Islet of Langerhans (tissue), 1 donor: ENCODE measurements at regions not wholly inside any gene's neighbourhood (a gene's known extent, or its start where the extent isn't known, plus 50 kb on each side); places are given as distances from the start of the nearest gene placed in this dataset.
"Not testable (repeated sequence)": the region's sequence is repeated elsewhere in the genome, so short reads cannot be mapped to it uniquely, and the experiment has no call there.

Experiments
- FAIRE-seq: peaks from one replicate; lab custom pipeline; 2011; peaks lifted over from hg19 to GRCh38; lab: Jason Lieb, UNC

GRCh38 chr3:34065901-34066300 lies 267.5 kb downstream of the PDCD6IP start:
- FAIRE-seq, result no peak

- no peak for FAIRE-seq
These were observed 267.9 kb downstream of the PDCD6IP start for GRCh38 chr3:34066328-34066727.

DNA sequence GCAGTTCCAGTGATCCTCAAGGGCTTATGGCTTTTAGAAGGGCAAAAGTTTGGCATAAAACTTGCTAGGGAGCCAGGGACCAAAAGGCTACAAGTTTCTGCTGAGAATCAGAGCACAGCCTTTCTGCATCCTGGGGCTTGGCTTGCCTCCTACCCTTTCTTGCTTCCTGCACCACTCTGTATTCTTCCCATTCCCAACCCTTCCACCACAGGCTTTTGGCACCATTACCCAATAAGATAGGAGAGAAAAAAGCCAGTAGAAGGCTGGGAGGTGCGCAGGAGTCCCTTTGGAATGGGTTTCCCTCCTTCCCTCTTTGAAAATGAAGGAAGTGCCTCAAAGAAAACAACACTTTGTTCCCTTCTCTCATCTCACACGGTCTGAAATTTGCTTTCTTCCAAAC lies 268.6 kb downstream of the PDCD6IP start:
- no peak for FAIRE-seq

DNA sequence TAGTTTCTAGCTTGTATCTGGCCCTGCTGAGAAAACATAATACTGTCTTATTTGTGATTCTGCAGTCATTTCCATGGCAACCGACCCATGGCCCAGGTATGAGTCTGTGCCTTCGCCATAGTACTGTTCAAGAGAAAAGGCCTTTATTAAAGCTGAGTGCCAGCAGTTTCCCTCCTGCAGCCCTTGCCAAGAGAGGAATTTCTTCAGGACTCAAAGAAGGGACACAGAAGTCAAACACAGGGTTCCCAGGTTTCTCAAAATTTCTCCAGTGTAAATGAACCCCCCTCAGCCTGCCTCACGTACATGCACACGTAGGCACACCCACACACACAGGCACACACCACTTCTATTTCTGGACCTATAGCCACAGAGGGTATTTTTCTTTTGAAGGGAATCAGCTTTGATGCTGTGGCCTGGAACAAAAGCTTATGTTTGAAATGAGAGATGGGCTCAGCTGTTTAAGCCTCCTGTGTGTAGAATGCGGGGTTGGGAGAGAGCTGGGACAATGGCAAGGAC lies 269.2 kb downstream of the PDCD6IP start:
- FAIRE-seq, result no peak

DNA sequence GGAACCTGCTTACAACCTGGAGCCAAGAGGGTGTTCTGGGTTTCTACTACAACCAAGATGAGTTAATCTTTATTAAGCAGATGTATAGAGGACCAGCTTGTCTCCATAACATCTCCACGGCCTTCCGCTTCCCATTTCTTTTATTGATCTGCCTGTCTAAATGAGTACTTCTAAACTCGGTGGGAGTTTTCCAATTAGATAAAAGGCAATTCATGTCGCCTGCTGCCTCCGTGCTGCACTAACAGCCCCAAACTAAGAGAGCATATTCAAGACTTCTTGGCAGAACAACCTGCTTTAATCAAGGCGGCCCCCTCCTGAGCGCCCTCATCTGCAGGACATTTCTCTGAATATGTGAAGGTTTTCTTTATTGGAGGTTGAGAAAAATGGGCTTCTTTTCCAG lies 270.1 kb downstream of the PDCD6IP start:
- no peak for FAIRE-seq

- no peak for FAIRE-seq
These were observed 272.6 kb downstream of the PDCD6IP start for GRCh38 chr3:34070831-34071585.

GRCh38 chr3:34072297-34072696 lies 273.9 kb downstream of the PDCD6IP start:
- FAIRE-seq, result no peak

- FAIRE-seq, result no peak
These were observed 274.7 kb downstream of the PDCD6IP start for GRCh38 chr3:34073111-34073510.

DNA sequence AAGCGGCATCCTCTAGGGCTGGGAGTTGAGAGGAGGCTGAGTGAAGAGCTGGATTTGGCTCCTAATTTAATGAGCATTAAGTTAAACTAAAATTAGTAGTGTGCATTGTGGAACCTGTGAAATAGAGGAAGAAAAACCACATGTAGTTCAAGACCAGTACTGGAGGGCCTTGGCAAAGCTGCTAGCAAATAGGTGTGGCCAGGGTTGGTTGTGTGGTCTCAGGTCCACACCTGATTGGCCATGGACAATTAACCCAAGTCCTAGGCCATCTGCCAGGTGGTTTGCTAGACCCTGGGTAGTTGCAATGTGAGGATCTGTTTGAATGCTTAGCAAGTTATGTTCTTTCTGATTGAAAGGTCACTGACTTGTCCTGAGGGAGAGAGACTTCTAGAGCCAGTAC lies 275.5 kb downstream of the PDCD6IP start:
- no peak for FAIRE-seq

DNA sequence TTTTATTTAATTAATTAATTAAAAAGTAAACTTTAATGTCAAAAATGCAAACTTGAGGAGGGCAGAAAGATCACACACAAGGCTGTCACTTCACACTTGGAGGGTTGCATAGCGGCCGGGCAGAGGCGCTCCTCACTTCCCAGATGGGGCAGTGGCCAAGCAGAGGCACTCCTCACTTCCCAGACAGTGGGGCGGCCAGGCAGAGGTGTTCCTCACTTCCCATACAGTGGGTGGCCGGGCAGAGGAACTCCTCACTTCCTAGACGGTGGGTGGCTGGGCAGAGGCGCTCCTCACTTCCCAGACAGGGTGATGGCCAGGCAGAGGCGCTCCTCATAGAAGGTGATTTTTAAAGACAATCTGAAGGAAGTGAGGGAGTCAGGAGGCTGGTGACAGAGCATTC lies 277.5 kb downstream of the PDCD6IP start:
- no peak for FAIRE-seq

- FAIRE-seq, result no peak
These were observed 279.2 kb downstream of the PDCD6IP start for GRCh38 chr3:34077417-34078195.

- FAIRE-seq, result no peak
These were observed 280.0 kb downstream of the PDCD6IP start for GRCh38 chr3:34078418-34078817.

DNA sequence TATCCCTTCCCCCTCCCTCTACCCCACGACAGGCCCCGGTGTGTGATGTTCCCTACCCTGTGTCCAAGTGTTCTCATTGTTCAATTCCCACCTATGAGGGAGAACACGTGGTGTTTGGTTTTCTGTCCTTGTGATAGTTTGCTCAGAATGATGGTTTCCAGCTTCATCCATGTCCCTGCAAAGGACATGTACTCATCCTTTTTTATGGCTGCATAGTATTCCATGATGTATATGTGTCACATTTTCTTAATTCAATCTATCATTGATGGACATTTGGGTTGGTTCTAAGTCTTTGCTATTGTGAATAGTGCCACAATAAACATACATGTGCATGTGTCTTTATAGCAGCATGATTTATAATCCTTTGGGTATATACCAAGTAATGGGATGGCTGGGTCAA lies 281.4 kb downstream of the PDCD6IP start:
- FAIRE-seq, result not testable (repeated sequence)

GRCh38 chr3:34090379-34090778 lies 291.9 kb downstream of the PDCD6IP start:
- not testable (repeated sequence) for FAIRE-seq

- no peak for FAIRE-seq
These were observed 292.4 kb downstream of the PDCD6IP start for GRCh38 chr3:34090876-34091275.

DNA sequence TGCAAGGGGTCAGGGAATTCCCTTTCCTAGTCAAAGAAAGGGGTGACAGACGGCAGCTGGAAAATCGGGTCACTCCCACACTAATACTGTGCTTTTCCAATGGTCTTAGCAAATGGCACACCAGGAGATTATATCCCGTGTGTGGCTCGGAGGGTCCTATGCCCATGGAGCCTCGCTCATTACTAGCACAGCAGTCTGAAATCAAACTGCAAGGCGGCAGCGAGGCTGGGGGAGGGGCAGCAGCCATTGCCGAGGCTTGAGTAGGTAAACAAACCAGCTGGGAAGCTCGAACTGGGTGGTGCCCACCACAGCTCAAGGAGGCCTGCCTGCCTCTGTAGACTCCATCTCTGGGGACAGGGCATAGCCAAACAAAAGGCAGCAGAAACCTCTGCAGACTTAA lies 295.9 kb downstream of the PDCD6IP start:
- FAIRE-seq, result not testable (repeated sequence)

- no peak for FAIRE-seq
These were observed 303.9 kb downstream of the PDCD6IP start for GRCh38 chr3:34102288-34102687.

DNA sequence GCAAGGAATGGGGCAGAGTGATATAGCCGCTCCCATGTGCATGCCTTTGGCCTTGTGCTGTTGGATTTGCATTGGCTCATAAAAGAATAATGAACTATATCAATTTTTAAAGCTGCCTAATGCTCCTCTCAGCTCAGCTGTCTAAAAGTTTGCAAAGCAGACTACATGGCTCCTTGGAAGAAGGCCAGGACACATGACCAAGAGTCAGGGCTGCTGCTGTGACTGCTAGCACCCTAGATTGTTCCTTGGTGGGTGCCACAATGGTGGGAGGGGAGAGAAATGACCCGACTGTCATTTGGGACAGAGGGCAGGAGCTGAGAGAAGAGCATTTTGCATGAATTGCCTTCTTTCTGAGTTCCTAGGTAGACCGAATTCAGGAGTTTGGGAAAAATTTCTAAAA lies 307.9 kb downstream of the PDCD6IP start:
- no peak for FAIRE-seq

- FAIRE-seq, result no peak
These were observed 308.4 kb downstream of the PDCD6IP start for GRCh38 chr3:34106879-34107278.

DNA sequence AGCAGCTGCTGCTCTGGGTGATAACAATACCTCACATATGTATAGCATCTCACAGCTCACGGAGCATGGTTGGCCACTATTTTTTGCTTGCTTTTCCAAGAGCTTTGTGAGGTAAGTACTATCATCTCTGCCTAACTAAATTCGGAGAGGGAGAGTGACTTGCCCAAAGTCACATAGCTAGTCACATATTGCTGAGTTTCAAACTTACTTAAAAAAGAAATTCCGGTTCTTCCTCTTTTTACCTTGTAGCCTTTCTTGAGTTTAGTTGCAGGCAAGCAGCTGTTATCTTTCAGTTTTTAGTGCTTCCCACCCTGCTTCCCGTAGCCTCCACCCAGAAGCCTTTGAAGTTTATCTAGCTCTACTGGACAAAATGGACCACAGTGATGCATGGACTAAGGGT lies 309.2 kb downstream of the PDCD6IP start:
- FAIRE-seq, result no peak

DNA sequence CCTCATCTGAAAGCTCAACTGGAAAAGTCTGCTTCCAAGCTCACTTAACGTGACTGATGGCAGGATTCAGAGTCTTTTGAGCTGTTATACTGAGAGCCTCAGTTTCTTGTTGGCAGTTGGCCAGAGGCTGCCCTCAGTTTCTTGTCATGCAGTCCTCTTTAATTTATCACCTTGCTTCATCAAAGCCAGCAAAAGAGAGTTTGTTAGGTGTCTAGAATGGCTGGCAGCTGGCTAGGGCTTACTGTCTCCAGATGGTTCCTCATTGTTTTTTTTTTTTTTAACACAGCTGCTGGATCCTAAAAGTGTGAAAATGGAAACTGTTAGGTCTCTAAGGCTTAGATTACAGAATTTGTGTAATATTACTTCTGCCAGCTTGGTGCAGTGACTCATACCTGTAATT lies 310.6 kb downstream of the PDCD6IP start:
- FAIRE-seq, result no peak

- no peak for FAIRE-seq
These were observed 311.4 kb downstream of the PDCD6IP start for GRCh38 chr3:34109846-34110245.

DNA sequence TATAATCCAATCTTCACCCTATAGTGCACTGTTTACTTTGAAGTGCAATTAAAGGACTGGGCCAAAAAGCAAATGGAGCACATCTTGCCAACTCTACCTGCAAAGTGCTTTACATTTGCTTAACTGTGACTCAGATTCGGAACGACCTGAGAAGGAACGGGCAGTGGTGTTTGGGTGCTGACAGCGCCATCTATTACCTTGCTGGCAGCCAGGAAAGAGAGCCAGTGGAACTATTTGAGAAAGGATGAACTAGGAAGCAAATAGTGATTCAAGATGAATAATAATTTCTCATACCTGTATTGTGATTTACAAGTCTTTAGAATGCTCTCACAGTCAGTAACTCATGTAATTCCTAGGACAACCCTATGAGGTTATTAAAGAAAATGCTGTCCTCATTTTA lies 312.9 kb downstream of the PDCD6IP start:
- FAIRE-seq, result no peak

DNA sequence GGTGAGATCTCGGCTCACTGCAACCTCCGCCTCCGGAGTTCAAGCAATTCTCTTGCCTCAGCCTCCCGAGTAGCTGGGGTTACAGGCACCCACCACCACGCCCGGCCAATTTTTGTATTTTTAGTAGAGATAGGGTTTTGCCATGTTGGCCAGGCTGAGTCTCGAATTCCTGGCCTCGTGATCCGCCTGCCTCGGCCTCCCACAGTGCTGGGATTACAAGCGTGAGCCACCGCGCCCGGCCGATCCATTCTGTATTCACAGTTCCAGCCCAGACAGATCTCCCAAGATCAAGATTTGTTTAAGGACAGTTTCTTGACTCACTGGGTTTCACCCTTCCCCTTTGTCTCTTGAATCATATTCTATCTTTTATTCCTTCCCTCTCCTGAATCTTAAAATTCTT lies 313.8 kb downstream of the PDCD6IP start:
- FAIRE-seq, result not testable (repeated sequence)
